LHCN-M2 (cell line): ENCODE measurements at regions not wholly inside any gene's neighbourhood (a gene's known extent, or its start where the extent isn't known, plus 50 kb on each side); places are given as distances from the start of the nearest gene placed in this dataset.

ENCODE experiments used
- DNase-seq: peaks from one replicate; pipeline ENCODE4 v3.0.0-alpha.2; 2012; ENCODE audit warnings: low read depth

GRCh38 chr13:110097013-110097412, 209.9 kb downstream of the COL4A1 start:
- DNase-seq, result no peak

- DNase-seq, result peak; percentile 49
These were observed 214.1 kb downstream of the COL4A1 start for GRCh38 chr13:110092831-110093247.

- DNase-seq, result no peak
These were observed 217.1 kb downstream of the COL4A1 start for GRCh38 chr13:110089815-110090214.

GRCh38 chr13:110089100-110089499, 217.9 kb downstream of the COL4A1 start:
- DNase-seq, result no peak

- DNase-seq, result no peak
These were observed 233.0 kb downstream of the COL4A1 start for GRCh38 chr13:110073982-110074381.

- DNase-seq, result peak; percentile 87
These were observed 236.3 kb downstream of the COL4A1 start for GRCh38 chr13:110070511-110071120.

- DNase-seq, result no peak
These were observed 236.9 kb downstream of the COL4A1 start for GRCh38 chr13:110070046-110070445.

GRCh38 chr13:110068176-110068473, 238.8 kb downstream of the COL4A1 start:
- DNase-seq, result no peak

GRCh38 chr13:110067355-110068175, 239.4 kb downstream of the COL4A1 start:
- no peak for DNase-seq

GRCh38 chr13:110065780-110066179, 241.2 kb downstream of the COL4A1 start:
- DNase-seq, result no peak

- no peak for DNase-seq
These were observed 243.2 kb downstream of the COL4A1 start for GRCh38 chr13:110063490-110064421.

GRCh38 chr13:110062777-110063442, 244.0 kb downstream of the COL4A1 start:
- no peak for DNase-seq

- DNase-seq, result no peak
These were observed 244.7 kb downstream of the COL4A1 start for GRCh38 chr13:110062077-110062776.

GRCh38 chr13:110061270-110061669, 245.7 kb downstream of the COL4A1 start:
- no peak for DNase-seq

- no peak for DNase-seq
These were observed 249.9 kb downstream of the COL4A1 start for GRCh38 chr13:110057052-110057451.

- DNase-seq, result no peak
These were observed 250.3 kb downstream of the COL4A1 start for GRCh38 chr13:110056640-110057039.

- no peak for DNase-seq
These were observed 251.9 kb downstream of the COL4A1 start for GRCh38 chr13:110055089-110055488.

GRCh38 chr13:110054041-110054440, 252.9 kb downstream of the COL4A1 start:
- no peak for DNase-seq

- no peak for DNase-seq
These were observed 259.5 kb downstream of the COL4A1 start for GRCh38 chr13:110047496-110047895.

GRCh38 chr13:110046811-110047210, 260.1 kb downstream of the COL4A1 start:
- DNase-seq, result no peak

- DNase-seq, result no peak
These were observed 259.5 kb upstream of the IRS2 start for GRCh38 chr13:110045919-110046318.
